HG02610 (cell line): ENCODE measurements at regions not wholly inside any gene's neighbourhood (a gene's known extent, or its start where the extent isn't known, plus 50 kb on each side); places are given as distances from the start of the nearest gene placed in this dataset.

ENCODE experiments used
- ATAC-seq: cut with Tn5 transposase; IDR thresholded peaks from one replicate; pipeline ENCODE4 v1.9.1; 2021; ENCODE audit warnings: mild to moderate bottlenecking, moderate library complexity; ENCODE audit not compliant: unreplicated experiment

DNA sequence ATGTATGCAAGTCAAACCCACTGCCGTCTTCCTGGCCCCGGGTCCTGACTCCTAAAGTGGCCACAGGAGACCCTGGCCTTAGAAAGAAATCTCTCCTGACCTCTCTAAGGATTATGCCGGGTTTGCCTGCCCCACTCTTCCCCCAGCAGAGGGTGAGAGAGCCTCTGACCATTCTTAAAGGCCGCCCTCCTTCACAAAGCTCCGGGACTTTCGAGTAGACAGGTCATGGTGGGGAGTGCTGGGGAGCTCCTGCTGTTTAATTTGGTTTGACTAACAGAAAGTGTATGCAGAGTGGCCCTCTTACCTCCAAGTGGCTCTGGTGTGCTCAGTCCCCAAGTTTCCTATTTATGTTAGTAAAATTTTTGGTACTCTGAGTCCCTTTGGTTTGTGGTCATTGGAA is 111.8 kb downstream of the LRRC70 start:
- ATAC-seq: no peak

DNA sequence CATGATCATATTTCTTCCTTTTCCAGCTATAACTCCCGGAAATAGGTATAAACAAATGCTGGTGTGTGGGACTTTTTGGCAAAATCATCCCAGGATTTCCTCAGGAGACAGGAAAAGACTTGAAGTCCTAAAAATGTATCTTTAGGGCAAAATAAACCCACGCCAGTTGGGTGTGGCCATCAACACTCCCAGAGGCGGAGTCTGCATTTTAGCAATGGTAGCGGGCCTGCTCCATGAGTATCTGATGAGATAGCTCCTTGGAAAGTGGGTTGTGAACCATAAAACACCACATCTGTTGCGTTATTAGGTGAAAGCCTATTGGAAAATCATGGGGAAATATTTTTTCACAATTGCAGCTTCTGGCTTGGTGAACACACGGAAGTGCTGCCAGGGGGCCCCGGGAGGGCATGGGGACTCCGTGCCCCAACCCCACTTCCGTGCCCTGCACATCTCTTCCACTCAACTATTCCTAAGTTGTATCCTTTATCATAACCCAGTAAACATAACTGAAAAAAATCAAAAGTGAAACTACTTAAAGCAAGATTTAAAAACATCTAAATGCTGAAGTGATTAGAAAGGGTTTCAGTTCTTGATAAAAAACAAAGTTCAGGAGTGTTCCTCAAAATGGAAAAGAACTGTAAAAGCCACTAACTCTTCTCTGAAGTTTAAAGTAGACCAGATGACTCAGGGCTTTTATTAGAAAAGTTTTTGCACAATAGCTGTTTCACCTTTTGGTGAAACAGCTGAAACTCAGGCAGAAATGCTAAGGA is 111.2 kb downstream of the LRRC70 start:
- ATAC-seq: no peak

DNA sequence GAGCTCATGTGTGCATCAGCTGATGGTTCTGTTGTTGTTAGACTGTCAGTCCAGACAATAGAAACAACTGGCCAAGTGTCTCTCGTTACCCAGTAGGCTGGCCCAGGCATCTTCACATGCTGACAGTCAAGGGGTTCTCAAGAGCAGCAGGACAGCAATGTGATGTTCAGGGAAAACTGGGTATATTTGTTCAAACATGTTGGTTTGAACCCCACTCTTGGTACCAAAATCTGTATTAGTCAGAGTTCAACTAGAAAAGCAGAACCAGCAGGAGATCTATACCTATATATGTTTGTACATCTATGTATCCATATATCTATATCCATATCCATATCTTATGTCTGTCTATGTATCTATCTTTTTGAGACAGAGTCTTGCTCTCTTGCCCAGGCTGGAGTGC is 108.1 kb downstream of the LRRC70 start:
- ATAC-seq: no peak

DNA sequence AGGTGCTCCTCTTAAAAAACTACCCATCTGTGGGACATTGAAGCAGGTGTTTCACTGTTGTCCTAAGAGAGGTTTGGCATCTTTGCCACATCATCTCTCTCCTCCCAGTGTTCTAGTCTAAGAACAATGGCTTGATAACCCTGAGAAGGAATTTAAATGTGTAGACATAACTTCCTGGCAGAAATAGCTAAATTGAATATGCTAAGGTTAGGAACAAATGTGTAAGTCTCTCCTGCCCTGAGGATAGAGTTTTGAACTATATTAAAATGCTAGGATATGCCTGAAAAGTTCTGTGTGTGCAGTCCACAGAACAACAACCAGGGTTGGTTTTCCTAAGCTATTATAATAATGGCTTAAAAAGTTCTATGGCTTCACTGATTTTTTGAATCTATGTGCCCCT is 106.6 kb downstream of the LRRC70 start:
- no peak for ATAC-seq

DNA sequence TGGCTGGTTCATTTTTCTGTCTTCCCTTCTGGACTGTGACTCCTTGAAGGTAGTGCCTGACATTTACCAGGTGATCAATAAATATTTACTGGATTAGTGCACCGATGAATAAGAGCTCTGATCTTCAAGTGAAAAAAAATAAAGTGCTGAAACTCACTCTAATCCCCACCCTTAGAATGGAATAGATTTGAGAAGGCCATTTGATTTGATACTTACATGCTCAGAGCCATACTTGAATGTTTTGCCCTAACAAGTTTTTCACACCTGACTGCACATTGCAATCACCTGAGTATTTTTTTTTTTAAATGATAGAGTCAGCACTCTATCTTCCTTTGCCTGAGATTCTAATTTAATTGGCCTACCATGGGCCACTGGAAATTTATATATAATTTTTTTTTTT is 105.7 kb downstream of the LRRC70 start:
- no peak for ATAC-seq

DNA sequence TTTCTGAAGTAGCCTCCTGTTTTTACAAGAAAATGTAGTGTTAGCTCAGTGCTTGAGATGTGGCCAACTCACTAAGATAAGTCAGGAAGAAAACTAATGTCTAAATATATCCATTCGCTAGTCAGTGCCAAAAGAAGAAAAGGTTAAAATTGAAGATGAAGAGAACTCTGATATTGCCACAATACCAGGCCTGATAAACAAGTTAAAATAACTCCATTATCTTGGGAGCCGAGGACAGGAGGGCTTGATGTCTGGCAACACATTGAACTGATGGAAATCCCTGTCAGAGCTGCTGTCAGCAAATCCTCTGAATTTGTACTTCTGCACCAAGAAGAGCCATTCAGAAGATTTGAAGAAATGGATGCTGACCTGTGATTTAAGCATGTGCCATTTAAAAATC is 103.4 kb downstream of the LRRC70 start:
- no peak for ATAC-seq

DNA sequence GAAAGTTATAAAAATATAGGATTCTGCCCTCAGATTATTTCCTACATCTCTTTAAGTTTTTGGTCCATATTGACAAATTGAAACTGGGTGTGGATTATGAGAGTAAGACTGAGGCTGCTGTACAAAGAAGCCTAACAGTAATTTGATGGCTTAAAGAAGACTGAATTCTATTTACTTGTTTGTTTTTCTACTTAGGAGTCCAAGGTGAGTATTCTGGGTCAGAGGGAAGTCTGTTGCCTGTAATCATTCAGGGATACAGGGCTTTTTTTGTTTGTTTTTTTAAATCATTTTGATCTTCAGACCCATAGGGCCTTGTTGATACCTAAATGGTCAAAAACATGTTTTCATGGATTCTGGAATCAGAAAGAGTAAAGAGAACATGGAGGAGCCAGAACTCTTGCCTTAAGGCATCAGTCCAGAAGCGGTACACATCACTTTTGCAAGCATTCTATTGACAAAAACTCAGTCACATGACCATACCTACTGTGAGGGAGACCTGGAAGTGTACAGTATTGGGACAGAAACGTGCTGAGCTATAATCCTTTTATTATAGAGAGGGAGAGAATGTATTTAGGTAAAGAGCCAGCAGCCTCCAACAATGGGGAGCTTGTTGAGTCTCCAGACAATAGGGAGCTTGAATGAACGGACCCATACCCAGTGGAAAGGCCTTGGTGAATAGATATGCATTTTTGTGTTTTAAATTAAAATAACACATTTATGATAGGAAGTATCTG is 102.7 kb downstream of the LRRC70 start:
- ATAC-seq: no peak

DNA sequence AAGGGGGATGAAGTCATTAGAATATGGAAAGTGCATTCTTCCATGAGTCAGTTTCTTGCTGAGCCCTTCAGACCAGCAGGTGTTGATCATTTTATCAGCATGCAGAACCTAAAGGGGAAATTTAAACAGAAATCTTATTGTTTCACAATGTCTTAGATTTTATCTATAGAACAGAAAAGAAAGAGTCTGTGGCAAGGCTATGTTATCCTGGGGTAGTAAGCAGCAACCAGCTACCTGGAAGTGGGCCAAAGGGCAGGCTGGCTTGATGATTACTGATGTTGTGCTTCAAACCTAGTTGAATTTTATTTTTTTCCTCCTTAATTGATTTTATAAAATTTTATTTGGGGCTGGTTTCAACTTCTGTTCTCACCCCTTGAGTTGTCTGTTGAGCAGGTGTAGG is 101.5 kb downstream of the LRRC70 start:
- ATAC-seq: no peak
